HAP-1 (cell line): ENCODE measurements at regions not wholly inside any gene's neighbourhood (a gene's known extent, or its start where the extent isn't known, plus 50 kb on each side); places are given as distances from the start of the nearest gene placed in this dataset.
"Not testable (repeated sequence)": the region's sequence is repeated elsewhere in the genome, so short reads cannot be mapped to it uniquely, and the experiment has no call there.

Source experiments
- DNase-seq, 2 experiments: peaks; one replicate each; pipeline ENCODE4 v3.0.0-alpha.2; 2016 to 2020; ENCODE audit warnings: low spot score in 2 of 2
- H3K27me3 ChIP-seq: fragments of 250-450 bp; sonication (Bioruptor Pico); 2 replicates; pipeline ENCODE4 v1.5.1; 2020; ENCODE audit warnings: low read depth, mild to moderate bottlenecking, moderate library complexity
- H3K36me3 ChIP-seq: fragments of 250-450 bp; sonication (Bioruptor Pico); replicated peaks from 2 replicates; pipeline ENCODE4 v1.5.1; 2020; ENCODE audit warnings: mild to moderate bottlenecking
- H3K4me1 ChIP-seq: fragments of 250-450 bp; sonication (Bioruptor Pico); 2 replicates; pipeline ENCODE4 v1.5.1; 2020; ENCODE audit warnings: mild to moderate bottlenecking
- H3K4me3 ChIP-seq: fragments of 250-450 bp; sonication (Bioruptor Pico); 2 replicates; pipeline ENCODE4 v1.5.1; 2020; ENCODE audit warnings: mild to moderate bottlenecking, moderate library complexity
- H3K9me3 ChIP-seq: fragments of 250-450 bp; sonication (Bioruptor Pico); 2 replicates; pipeline ENCODE4 v1.5.1; 2020; ENCODE audit warnings: mild to moderate bottlenecking, moderate library complexity
- in situ Hi-C: fragments of 300-500 bp; cut with MboI; formaldehyde crosslinking; loops from 3 replicates; pipeline ENCODE4 v1.14.3; 2020; ENCODE audit warnings: low sequenced_read_pairs, inconsistent platforms, mixed read lengths

- in situ Hi-C loops = no loop called here
- Histone ChIP-seq H3K4me1 (no peaks in the 10 kb centered on the region), H3K4me3 (no peak overlapping the region), H3K9me3 (no peaks in the 10 kb centered on the region), H3K27me3 (no peaks in the 10 kb centered on the region), H3K36me3 (no peaks in the 10 kb centered on the region)
- DNase-seq = no peak
These were observed 89.1 kb downstream of the EBLN2 start for GRCh38 chr3:73150369-73151130.

- H3K4me1 ChIP-seq, H3K36me3 ChIP-seq, H3K27me3 ChIP-seq, H3K9me3 ChIP-seq, DNase-seq, H3K4me3 ChIP-seq, in situ Hi-C loops: not testable (repeated sequence)
These were observed 91.1 kb downstream of the EBLN2 start for GRCh38 chr3:73152571-73152970.

- H3K27me3 ChIP-seq, in situ Hi-C loops: not testable (repeated sequence)
These were observed 91.6 kb downstream of the EBLN2 start for GRCh38 chr3:73153057-73153456.

GRCh38 chr3:73154261-73154660 is 92.8 kb downstream of the EBLN2 start:
- H3K36me3 ChIP-seq, H3K4me1 ChIP-seq, H3K9me3 ChIP-seq, H3K4me3 ChIP-seq, H3K27me3 ChIP-seq, DNase-seq, in situ Hi-C loops: not testable (repeated sequence)

More at GRCh38 chr3:73153057-73153456, 91.6 kb downstream of the EBLN2 start:
- not testable (repeated sequence) for H3K9me3 ChIP-seq, H3K36me3 ChIP-seq, H3K4me3 ChIP-seq, H3K4me1 ChIP-seq, DNase-seq

DNA sequence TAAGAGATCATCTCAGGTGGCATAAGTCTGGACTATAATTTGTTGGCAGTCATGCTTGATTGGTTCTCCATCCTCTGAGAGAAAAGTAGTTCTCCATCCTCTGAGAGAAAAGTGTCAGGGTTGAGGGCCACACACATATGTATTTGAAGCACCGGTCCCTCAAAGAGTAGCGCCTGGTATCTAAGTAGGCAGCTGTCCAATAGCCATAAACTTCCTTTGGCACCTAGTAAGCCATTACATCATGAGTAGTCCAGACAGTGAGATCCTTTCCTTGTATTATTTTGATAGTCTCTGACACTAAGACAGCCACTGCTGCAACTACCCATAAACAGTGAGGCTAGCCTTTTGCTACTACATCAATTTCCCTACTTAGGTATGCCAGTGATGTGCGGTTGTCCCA is 94.0 kb downstream of the EBLN2 start:
- H3K4me1 ChIP-seq, H3K36me3 ChIP-seq, in situ Hi-C loops, H3K9me3 ChIP-seq, H3K27me3 ChIP-seq, DNase-seq, H3K4me3 ChIP-seq: not testable (repeated sequence)

DNA sequence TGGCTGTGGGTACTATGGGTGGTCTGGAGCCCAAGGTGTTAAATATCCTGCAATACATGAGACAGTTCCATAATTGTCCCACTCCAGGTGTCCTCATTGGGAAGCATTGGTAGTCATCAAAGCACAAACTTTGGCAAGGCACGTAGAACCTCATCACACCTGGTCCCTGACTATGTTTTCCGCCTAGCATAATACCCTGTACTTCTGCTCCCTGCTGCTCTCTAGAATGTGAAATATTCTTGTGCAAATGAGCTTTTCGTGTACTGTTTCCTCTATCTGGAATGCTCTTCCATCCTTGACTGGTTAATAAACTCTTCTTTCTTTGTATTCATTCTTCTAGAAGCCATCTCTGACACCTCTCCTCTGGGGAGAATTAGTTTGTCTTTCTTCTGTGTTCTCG is 103.2 kb downstream of the EBLN2 start:
- in situ Hi-C loops = no loop called here
- Histone ChIP-seq H3K27me3 (0 out of 2 replicates have a peak, but pooled peaks cover 2% of the 10 kb centered on the region), H3K9me3 (no peaks in the 10 kb centered on the region), H3K4me1 (no peaks in the 10 kb centered on the region; the same call in 1 of the 2 replicates), H3K36me3 (no peaks in the 10 kb centered on the region), H3K4me3 (no peak overlapping the region)
- no peak for DNase-seq

- no peak overlapping the region for H3K4me3 ChIP-seq
- in situ Hi-C loops = no loop called here
- no peaks in the 10 kb centered on the region for H3K4me1 ChIP-seq
- DNase-seq = no peak
- H3K9me3 ChIP-seq = no peaks in the 10 kb centered on the region
- no peaks in the 10 kb centered on the region for H3K27me3 ChIP-seq
- H3K36me3 ChIP-seq = no peaks in the 10 kb centered on the region
These were observed 114.2 kb downstream of the EBLN2 start for GRCh38 chr3:73175698-73176097.

DNA sequence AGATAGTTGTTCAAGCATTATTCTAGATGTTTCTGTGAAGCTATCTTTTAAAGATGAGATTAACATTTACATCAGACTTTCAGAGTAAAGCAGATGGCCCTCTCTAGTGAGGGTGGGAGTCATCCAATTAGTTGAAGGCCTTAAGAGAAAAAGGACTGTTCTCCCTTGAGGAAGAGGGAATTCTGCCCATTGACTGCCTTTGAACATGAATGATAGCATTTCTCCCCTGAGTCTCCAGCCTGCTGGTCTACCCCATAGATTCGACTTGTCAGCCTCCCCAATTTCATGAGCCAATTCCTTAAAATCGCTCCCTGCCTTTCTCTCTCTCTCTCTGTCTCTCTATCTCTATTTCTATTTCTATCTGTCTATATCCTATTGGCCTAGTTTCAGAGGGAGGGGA is 115.5 kb downstream of the EBLN2 start:
- H3K36me3 ChIP-seq = no peaks in the 10 kb centered on the region
- in situ Hi-C loops = no loop called here

DNA sequence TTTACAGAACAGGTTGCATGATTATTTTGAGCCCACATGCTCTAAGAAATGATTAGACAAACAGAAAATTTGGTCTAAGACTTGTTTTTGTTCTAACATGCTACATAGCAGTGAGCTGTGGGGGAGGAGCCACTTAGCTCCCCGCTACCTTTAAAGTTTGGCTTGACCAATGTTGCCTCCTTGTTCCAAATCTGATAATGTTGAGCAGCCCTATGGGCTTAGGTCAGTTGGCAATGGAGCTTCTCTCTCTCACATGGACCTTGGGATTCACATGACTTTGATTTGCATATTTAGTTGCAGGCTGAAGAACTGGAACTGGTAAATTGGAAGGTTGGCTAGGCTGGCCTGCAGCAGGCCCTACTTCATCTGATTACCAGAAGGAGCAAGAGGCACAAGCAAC is 116.4 kb downstream of the EBLN2 start:
- Histone ChIP-seq H3K4me3 (no peak overlapping the region), H3K4me1 (no peaks in the 10 kb centered on the region), H3K9me3 (no peaks in the 10 kb centered on the region), H3K36me3 (no peaks in the 10 kb centered on the region), H3K27me3 (peaks cover 3% of the 10 kb centered on the region; the same call in 1 of the 2 replicates)
- DNase-seq = no peak
- in situ Hi-C loops = no loop called here

More for the DNA sequence above, 115.5 kb downstream of the EBLN2 start:
- Histone ChIP-seq H3K4me3 (no peak overlapping the region), H3K9me3 (no peaks in the 10 kb centered on the region), H3K4me1 (no peaks in the 10 kb centered on the region), H3K27me3 (no peaks in the 10 kb centered on the region)
- no peak for DNase-seq

DNA sequence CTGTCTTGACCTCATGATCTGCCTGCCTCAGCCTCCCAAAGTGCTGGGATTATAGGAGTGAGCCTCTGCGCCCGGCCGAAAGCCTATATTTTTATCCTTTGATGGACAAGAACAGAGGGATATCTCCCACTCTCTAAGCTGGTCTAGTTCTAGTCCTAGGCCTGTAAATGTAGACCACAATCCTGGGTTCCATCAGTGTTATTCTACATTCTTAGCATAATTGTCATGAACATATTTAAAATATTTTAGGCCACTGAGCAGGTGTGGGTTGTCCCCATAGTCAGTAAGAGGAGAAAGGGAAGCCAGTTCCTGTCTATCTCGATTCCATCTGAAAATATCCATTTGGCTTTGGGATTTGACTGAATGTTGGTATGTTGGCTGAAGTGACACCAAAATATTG is 118.1 kb downstream of the EBLN2 start:
- Histone ChIP-seq H3K4me3 (no peak overlapping the region), H3K27me3 (peaks cover 6% of the 10 kb centered on the region; the same call in 1 of the 2 replicates), H3K9me3 (no peaks in the 10 kb centered on the region), H3K36me3 (no peaks in the 10 kb centered on the region), H3K4me1 (no peaks in the 10 kb centered on the region)
- DNase-seq = no peak
- in situ Hi-C loops = no loop called here

DNA sequence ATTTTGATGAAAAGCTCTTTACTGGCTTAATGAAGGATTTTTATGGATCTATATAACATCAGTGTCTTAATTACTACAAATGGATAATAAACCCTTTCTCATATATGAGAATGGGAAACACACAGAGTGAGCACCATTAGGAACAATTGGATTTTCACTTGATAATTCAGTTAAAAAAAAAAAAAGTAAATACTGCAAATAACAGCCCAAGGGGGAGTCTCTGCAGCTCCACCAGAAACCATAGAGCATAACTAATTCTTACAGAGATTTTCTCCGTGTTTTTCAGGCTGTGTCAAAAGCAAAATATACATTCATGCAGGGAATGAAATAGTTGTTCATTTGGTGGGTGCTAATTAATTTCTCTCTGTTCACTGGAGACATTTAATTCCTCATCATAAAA is 125.3 kb downstream of the EBLN2 start:
- in situ Hi-C loops = no loop called here
- DNase-seq = no peak
- Histone ChIP-seq H3K27me3 (peaks cover 6% of the 10 kb centered on the region; the same call in 1 of the 2 replicates), H3K9me3 (no peaks in the 10 kb centered on the region), H3K4me3 (no peak overlapping the region), H3K4me1 (no peaks in the 10 kb centered on the region), H3K36me3 (no peaks in the 10 kb centered on the region)

GRCh38 chr3:73187328-73187727 is 125.9 kb downstream of the EBLN2 start:
- H3K9me3 ChIP-seq = no peaks in the 10 kb centered on the region
- in situ Hi-C loops = no loop called here

GRCh38 chr3:73188707-73189106 is 127.2 kb downstream of the EBLN2 start:
- no peaks in the 10 kb centered on the region for H3K36me3 ChIP-seq
- no peaks in the 10 kb centered on the region for H3K27me3 ChIP-seq
- no peaks in the 10 kb centered on the region for H3K4me1 ChIP-seq
- no peaks in the 10 kb centered on the region for H3K9me3 ChIP-seq
- no peak for DNase-seq
- in situ Hi-C loops = no loop called here
- no peak overlapping the region for H3K4me3 ChIP-seq

More at GRCh38 chr3:73187328-73187727, 125.9 kb downstream of the EBLN2 start:
- DNase-seq = no peak
- H3K4me3 ChIP-seq = no peak overlapping the region
- no peaks in the 10 kb centered on the region for H3K36me3 ChIP-seq
- peaks cover 5% of the 10 kb centered on the region; the same call in 1 of the 2 replicates for H3K27me3 ChIP-seq
- no peaks in the 10 kb centered on the region for H3K4me1 ChIP-seq

DNA sequence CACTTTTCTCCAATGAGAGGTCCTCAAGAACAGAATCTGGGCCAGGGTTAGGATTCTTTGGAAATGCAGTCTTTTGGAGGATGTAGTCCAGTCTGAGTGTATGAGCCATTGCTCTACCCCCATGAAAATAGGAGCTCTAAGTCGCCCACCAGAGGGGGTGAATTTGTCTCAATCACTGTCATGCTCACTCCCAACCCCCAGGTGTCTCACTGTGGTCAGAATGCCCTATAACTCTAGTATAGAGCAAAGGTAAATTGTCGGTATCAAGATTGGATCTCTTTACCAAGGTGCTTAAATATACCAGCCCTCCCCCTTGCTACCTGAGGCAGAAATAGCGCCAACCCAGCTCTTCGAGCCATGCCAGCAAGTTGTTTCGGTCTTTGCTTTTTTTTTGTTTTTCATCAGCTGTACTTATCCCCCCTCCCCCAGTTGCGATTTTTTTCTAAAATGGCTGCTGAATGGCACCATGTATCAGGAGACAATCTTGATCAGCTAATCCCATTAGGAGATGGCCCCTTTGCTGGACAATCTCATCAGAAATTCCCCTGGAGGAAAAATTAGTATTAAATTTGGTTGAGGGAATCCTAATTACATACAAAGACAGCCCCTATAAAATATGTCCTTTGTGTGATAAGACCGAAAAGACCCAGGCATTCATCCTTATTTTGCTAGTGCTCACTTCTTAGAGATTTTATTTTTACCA is 130.7 kb downstream of the EBLN2 start:
- no peaks in the 10 kb centered on the region for H3K4me1 ChIP-seq
- no peaks in the 10 kb centered on the region for H3K27me3 ChIP-seq
- H3K9me3 ChIP-seq = no peaks in the 10 kb centered on the region
- no peak overlapping the region for H3K4me3 ChIP-seq
- no peaks in the 10 kb centered on the region for H3K36me3 ChIP-seq
- DNase-seq = peak; percentile 24 to 50
- in situ Hi-C loops = no loop called here
